ENCODE measurements at regions not wholly inside any gene's neighbourhood (a gene's known extent, or its start where the extent isn't known, plus 50 kb on each side); places are given as distances from the start of the nearest gene placed in this dataset.
A peak's percentile ranks its signal among the peaks of the same experiment; 100 is the strongest.

- H3K27ac Mint-ChIP-seq, result no peak overlapping the region
- H3K4me3 Mint-ChIP-seq, result no peak overlapping the region
- ATAC-seq, result peak; percentile 78
- peaks cover 26% of the 10 kb centered on the region for H3K4me1 Mint-ChIP-seq
- no peaks in the 10 kb centered on the region for H3K27me3 Mint-ChIP-seq (ENCODE audit: low read depth)
- no peaks in the 10 kb centered on the region for H3K36me3 Mint-ChIP-seq
- ChIA-PET POLR2A (no interaction called here), CTCF (no interaction called here)
- H3K9me3 Mint-ChIP-seq, result no peaks in the 10 kb centered on the region
- DNase-seq (ENCODE audit: low spot score), result no peak
- no peak for TF ChIP-seq ELF4 (CRISPR knock-in tag; IDR thresholded peaks at IDR 0.05; ENCODE audit: low read depth)
- no peak for TF ChIP-seq ZBTB43 (CRISPR knock-in tag; IDR thresholded peaks at IDR 0.05)
- no peak for TF ChIP-seq ZSCAN18 (CRISPR knock-in tag; IDR thresholded peaks at IDR 0.05)
- TF ChIP-seq ZNF532 (CRISPR knock-in tag; IDR thresholded peaks at IDR 0.05; ENCODE audit: borderline replicate concordance), result no peak
- no peak for TF ChIP-seq ARID4B (CRISPR knock-in tag; IDR thresholded peaks at IDR 0.05; ENCODE audit: borderline replicate concordance)
- no peak for TF ChIP-seq CREM (CRISPR knock-in tag; IDR thresholded peaks at IDR 0.05)
- TF ChIP-seq GRHL2 (CRISPR knock-in tag; IDR thresholded peaks at IDR 0.05; ENCODE audit: insufficient replicate concordance, severe bottlenecking), result no peak
- TF ChIP-seq TCF7 (CRISPR knock-in tag; IDR thresholded peaks at IDR 0.05; ENCODE audit: low read depth), result no peak
- no peak for TF ChIP-seq ATF2 (CRISPR knock-in tag; IDR thresholded peaks at IDR 0.05; ENCODE audit: borderline replicate concordance, low read depth)
- no peak for TF ChIP-seq ZNF416 (CRISPR knock-in tag; IDR thresholded peaks at IDR 0.05)
- no peak for TF ChIP-seq MAX (CRISPR knock-in tag; IDR thresholded peaks at IDR 0.05)
- TF ChIP-seq MLX (CRISPR knock-in tag; IDR thresholded peaks at IDR 0.05), result no peak
- TF ChIP-seq FOXP1 (CRISPR knock-in tag; IDR thresholded peaks at IDR 0.05; ENCODE audit: borderline replicate concordance), result no peak
- TF ChIP-seq ATF3 (CRISPR knock-in tag; conservative IDR thresholded peaks at IDR 0.05), result no peak
- TF ChIP-seq IRF1 (CRISPR knock-in tag; IDR thresholded peaks at IDR 0.05), result no peak
- TF ChIP-seq ATF6 (CRISPR knock-in tag; IDR thresholded peaks at IDR 0.05), result no peak
- no peak for TF ChIP-seq ZNF232 (CRISPR knock-in tag; IDR thresholded peaks at IDR 0.05)
- TF ChIP-seq NR1H2 (CRISPR knock-in tag; IDR thresholded peaks at IDR 0.05), result no peak
Measured at GRCh38 chr3:21859124-21860081, 108.4 kb upstream of the ZNF385D start.

Measured in WTC11 (cell line).